GM23338 (cell line): ENCODE measurements at regions not wholly inside any gene's neighbourhood (a gene's known extent, or its start where the extent isn't known, plus 50 kb on each side); places are given as distances from the start of the nearest gene placed in this dataset.

Experiments
- ATAC-seq: fragments of 200-7000 bp; cut with Tn5 transposase; 3 replicates; pipeline ENCODE4 v1.9.1; 2020
- DNase-seq: peaks from one replicate; pipeline ENCODE4 v3.0.0-alpha.2; 2015; ENCODE audit warnings: low spot score
- H2AFZ ChIP-seq: fragments of 200-600 bp; sonication (generic); 2 replicates; pipeline ENCODE4 v1.8.0; 2016; ENCODE audit warnings: antibody characterized with exemption, mild to moderate bottlenecking, moderate library complexity
- H3F3A ChIP-seq: fragments of 200-600 bp; sonication (generic); replicated peaks from 2 replicates; pipeline ENCODE4 v1.8.0; 2017; ENCODE audit warnings: antibody characterized with exemption, mixed run types, low read depth
- H3K27ac ChIP-seq: fragments of 200-600 bp; sonication (generic); 2 replicates; pipeline ENCODE4 v1.6.1; 2016; ENCODE audit warnings: low read depth
- H3K27me3 ChIP-seq: fragments of 200-600 bp; sonication (generic); 2 replicates; pipeline ENCODE4 v1.8.0; 2016; ENCODE audit warnings: mild to moderate bottlenecking, mixed run types, moderate library complexity; ENCODE audit not compliant: insufficient read depth
- H3K36me3 ChIP-seq: fragments of 200-600 bp; sonication (generic); 2 replicates; pipeline ENCODE4 v1.8.0; 2016; ENCODE audit warnings: mild to moderate bottlenecking; ENCODE audit not compliant: insufficient read depth
- H3K4me1 ChIP-seq: fragments of 200-600 bp; sonication (generic); 2 replicates; pipeline ENCODE4 v1.8.0; 2016; ENCODE audit warnings: mild to moderate bottlenecking, moderate library complexity; ENCODE audit not compliant: insufficient read depth
- H3K4me2 ChIP-seq: fragments of 200-600 bp; sonication (generic); 2 replicates; pipeline ENCODE4 v1.7.1; 2017; ENCODE audit warnings: mixed run types
- H3K4me3 ChIP-seq: fragments of 200-600 bp; sonication (generic); 2 replicates; pipeline ENCODE4 v1.6.1; 2016; ENCODE audit warnings: mixed run types
- H3K79me2 ChIP-seq: fragments of 200-600 bp; sonication (generic); replicated peaks from 2 replicates; pipeline ENCODE4 v1.8.0; 2017; ENCODE audit warnings: mild to moderate bottlenecking; ENCODE audit not compliant: insufficient read depth
- H3K9me2 ChIP-seq: fragments of 200-600 bp; sonication (generic); 2 replicates; pipeline ENCODE4 v1.8.0; 2017; ENCODE audit not compliant: insufficient read depth
- H4K20me1 ChIP-seq: fragments of 200-600 bp; sonication (generic); replicated peaks from 2 replicates; pipeline ENCODE4 v1.8.0; 2017; ENCODE audit warnings: mild to moderate bottlenecking; ENCODE audit not compliant: insufficient read depth
- H3K27ac Mint-ChIP-seq: 2 replicates; pipeline ENCODE4 v1.8.0; 2020; ENCODE audit warnings: inconsistent platforms, mild to moderate bottlenecking, moderate library complexity, mixed read lengths
- H3K27me3 Mint-ChIP-seq: 3 replicates; pipeline ENCODE4 v1.8.0; 2022; ENCODE audit warnings: low read depth, mild to moderate bottlenecking, moderate library complexity, mixed read lengths, inconsistent platforms; ENCODE audit not compliant: insufficient read depth, poor library complexity
- H3K36me3 Mint-ChIP-seq: 3 replicates; pipeline ENCODE4 v1.8.0; 2021; ENCODE audit warnings: low read depth, mild to moderate bottlenecking, inconsistent platforms, moderate library complexity, mixed read lengths
- H3K4me1 Mint-ChIP-seq: 3 replicates; pipeline ENCODE4 v1.8.0; 2020; ENCODE audit warnings: mild to moderate bottlenecking, inconsistent platforms, mixed read lengths
- H3K4me3 Mint-ChIP-seq: 3 replicates; pipeline ENCODE4 v1.8.0; 2021; ENCODE audit warnings: moderate library complexity, mild to moderate bottlenecking, inconsistent platforms, mixed read lengths
- H3K9me3 Mint-ChIP-seq: 3 replicates; pipeline ENCODE4 v1.8.0; 2020; ENCODE audit warnings: moderate library complexity, mild to moderate bottlenecking, inconsistent platforms, mixed read lengths
- CREB1 ChIP-seq: fragments of 250-450 bp; sonication (Bioruptor Pico); IDR thresholded peaks from 2 replicates; pipeline ENCODE4 v1.5.0; 2020; ENCODE audit warnings: low read depth, mild to moderate bottlenecking, moderate library complexity
- CTCF ChIP-seq, 2 experiments: fragments of 200-600 bp in 1 of 2; sonication (generic) in 1 of 2; conservative IDR thresholded peaks; 2 replicates each; pipeline versions ENCODE4 v1.5.1 to v1.6.1; 2016 to 2017; ENCODE audit warnings: antibody characterized with exemption in 2 of 2, low read depth in 2 of 2, mild to moderate bottlenecking in 2 of 2, moderate library complexity in 1 of 2
- ETS1 ChIP-seq: IDR thresholded peaks from 2 replicates; pipeline ENCODE4 v1.6.1; 2016; ENCODE audit warnings: antibody characterized with exemption
- EZH2 ChIP-seq: fragments of 200-600 bp; sonication (generic); IDR thresholded peaks from one replicate; pipeline ENCODE4 v1.8.0; 2017; ENCODE audit warnings: antibody characterized with exemption, mild to moderate bottlenecking, low read depth; ENCODE audit not compliant: unreplicated experiment
- EZH2phosphoT487 ChIP-seq: fragments of 200-600 bp; sonication (generic); IDR thresholded peaks from one replicate; pipeline ENCODE4 v1.8.1; 2018; ENCODE audit warnings: antibody characterized with exemption; ENCODE audit not compliant: unreplicated experiment
- NANOG ChIP-seq: IDR thresholded peaks from 2 replicates; pipeline ENCODE4 v1.6.1; 2016; ENCODE audit warnings: antibody characterized with exemption, borderline replicate concordance
- STAT1 ChIP-seq: IDR thresholded peaks from one replicate; pipeline ENCODE4 v1.6.1; 2016; ENCODE audit warnings: antibody characterized with exemption; ENCODE audit not compliant: unreplicated experiment
- ZNF331 ChIP-seq: fragments of 250-450 bp; sonication (Bioruptor Pico); IDR thresholded peaks from 2 replicates; pipeline ENCODE4 v1.5.0; 2020; ENCODE audit warnings: low read depth, mild to moderate bottlenecking, moderate library complexity
- ZNF462 ChIP-seq: fragments of 250-450 bp; sonication (Bioruptor Pico); IDR thresholded peaks from 2 replicates; pipeline ENCODE4 v1.5.0; 2020; ENCODE audit warnings: mild to moderate bottlenecking, moderate library complexity

GRCh38 chrX:25527596-25527995, 511.8 kb upstream of the ARX start (continued):
- TF ChIP-seq ZNF462 (CRISPR knock-in tag), result no peak
- TF ChIP-seq NANOG, result no peak
- TF ChIP-seq CREB1, result no peak
- TF ChIP-seq EZH2phosphoT487, result no peak
- no peak for TF ChIP-seq ZNF331 (CRISPR knock-in tag)
- no peak for TF ChIP-seq EZH2
- TF ChIP-seq ETS1, result no peak
- no peak for TF ChIP-seq STAT1

- Histone ChIP-seq H3F3A (no peaks in the 10 kb centered on the region), H3K27ac (no peak overlapping the region), H3K4me2 (no peak overlapping the region), H3K36me3 (no peaks in the 10 kb centered on the region), H3K4me1 (no peaks in the 10 kb centered on the region), H3K79me2 (no peaks in the 10 kb centered on the region), H2AFZ (no peak overlapping the region), H3K27me3 (no peaks in the 10 kb centered on the region), H3K4me3 (no peak overlapping the region), H4K20me1 (no peaks in the 10 kb centered on the region), H3K9me2 (no peaks in the 10 kb centered on the region)
- TF ChIP-seq CTCF (conservative IDR thresholded peaks at IDR 0.05; ENCODE audit: low read depth in 2 of 2) (no peak), ZNF331 (CRISPR knock-in tag) (no peak), NANOG (no peak), ETS1 (no peak)
- ATAC-seq, result no peak
- H3K4me3 Mint-ChIP-seq, result no peak overlapping the region
- no peaks in the 10 kb centered on the region for H3K27me3 Mint-ChIP-seq
- H3K27ac Mint-ChIP-seq, result no peak overlapping the region
- H3K9me3 Mint-ChIP-seq, result no peaks in the 10 kb centered on the region
- DNase-seq, result no peak
- peaks cover 3% of the 10 kb centered on the region; the same call in 2 of the 3 replicates for H3K4me1 Mint-ChIP-seq
- no peaks in the 10 kb centered on the region for H3K36me3 Mint-ChIP-seq
Observed at GRCh38 chrX:25531096-25531495, 515.3 kb upstream of the ARX start.
